ENCODE measurements at regions not wholly inside any gene's neighbourhood (a gene's known extent, or its start where the extent isn't known, plus 50 kb on each side); places are given as distances from the start of the nearest gene placed in this dataset.

GRCh38 chr19:23525276-23525852 is 130.1 kb upstream of the ZNF91 start:
- intact Hi-C loops (cut with DNase I, micrococcal nuclease), result no loop called here
- Mint-ChIP-seq H3K9me3 (peaks cover 19% of the 10 kb centered on the region), H3K36me3 (ENCODE audit: low read depth) (no peaks in the 10 kb centered on the region), H3K4me1 (ENCODE audit: low read depth) (no peaks in the 10 kb centered on the region), H3K27ac (no peak overlapping the region), H3K27me3 (no peaks in the 10 kb centered on the region), H3K4me3 (no peak overlapping the region)
- POLR2A ChIA-PET, result no interaction called here
- TF ChIP-seq CTCF (IDR thresholded peaks at IDR 0.05), result no peak
- Histone ChIP-seq H3K27me3 (ENCODE audit: control insufficient read depth in 1 of 2, insufficient read depth in 2 of 2, low read length in 2 of 2) (no peaks in the 10 kb centered on the region), H3K27ac (ENCODE audit: low read depth in 1 of 2, low read length in 2 of 2) (no peak overlapping the region), H3K4me3 (ENCODE audit: low read length) (no peak overlapping the region), H3K4me1 (ENCODE audit: insufficient read depth, low read length) (no peaks in the 10 kb centered on the region), H3K9me3 (ENCODE audit: control insufficient read depth in 1 of 2, insufficient read depth in 1 of 2, low read length in 2 of 2) (peaks cover 0 to 11% of the 10 kb centered on the region in 2 experiments), H3K36me3 (ENCODE audit: insufficient read depth, low read length) (no peaks in the 10 kb centered on the region)
- DNase-seq, result no peak
- no peak for ATAC-seq (ENCODE audit: poor library complexity)
- CTCF ChIA-PET, result no interaction called here

GRCh38 chr19:23523863-23524262 is 128.6 kb upstream of the ZNF91 start:
- DNase-seq (no peak), ATAC-seq (ENCODE audit: poor library complexity) (no peak)
- H3K36me3 ChIP-seq (ENCODE audit: insufficient read depth, low read length), result no peaks in the 10 kb centered on the region
- Mint-ChIP-seq H3K9me3 (peaks cover 21% of the 10 kb centered on the region), H3K27ac (no peak overlapping the region), H3K27me3 (no peaks in the 10 kb centered on the region), H3K36me3 (ENCODE audit: low read depth) (no peaks in the 10 kb centered on the region), H3K4me1 (ENCODE audit: low read depth) (no peaks in the 10 kb centered on the region), H3K4me3 (no peak overlapping the region)
- TF ChIP-seq CTCF (IDR thresholded peaks at IDR 0.05), result no peak
- no peak overlapping the region for H3K27ac ChIP-seq (ENCODE audit: low read depth in 1 of 2, low read length in 2 of 2)
- H3K27me3 ChIP-seq (ENCODE audit: control insufficient read depth in 1 of 2, insufficient read depth in 2 of 2, low read length in 2 of 2), result no peaks in the 10 kb centered on the region
- POLR2A ChIA-PET, result no interaction called here
- CTCF ChIA-PET, result no interaction called here
- H3K4me3 ChIP-seq (ENCODE audit: low read length), result no peak overlapping the region
- H3K9me3 ChIP-seq (ENCODE audit: control insufficient read depth in 1 of 2, insufficient read depth in 1 of 2, low read length in 2 of 2), result peaks cover 0 to 11% of the 10 kb centered on the region in 2 experiments
- intact Hi-C loops (cut with DNase I, micrococcal nuclease), result no loop called here
- H3K4me1 ChIP-seq (ENCODE audit: insufficient read depth, low read length), result no peaks in the 10 kb centered on the region

- H3K9me3 ChIP-seq (ENCODE audit: control insufficient read depth in 1 of 2, insufficient read depth in 1 of 2, low read length in 2 of 2), result no peaks in the 10 kb centered on the region
- Mint-ChIP-seq H3K27ac (no peak overlapping the region), H3K36me3 (ENCODE audit: low read depth) (no peaks in the 10 kb centered on the region), H3K9me3 (peaks cover 17% of the 10 kb centered on the region), H3K27me3 (no peaks in the 10 kb centered on the region), H3K4me1 (ENCODE audit: low read depth) (no peaks in the 10 kb centered on the region), H3K4me3 (no peak overlapping the region)
- no peaks in the 10 kb centered on the region for H3K36me3 ChIP-seq (ENCODE audit: insufficient read depth, low read length)
- no peak overlapping the region for H3K27ac ChIP-seq (ENCODE audit: low read depth in 1 of 2, low read length in 2 of 2)
- ATAC-seq (ENCODE audit: poor library complexity), result no peak
- ChIA-PET CTCF (no interaction called here), POLR2A (no interaction called here)
- H3K27me3 ChIP-seq (ENCODE audit: control insufficient read depth in 1 of 2, insufficient read depth in 2 of 2, low read length in 2 of 2), result no peaks in the 10 kb centered on the region
- no peaks in the 10 kb centered on the region for H3K4me1 ChIP-seq (ENCODE audit: insufficient read depth, low read length)
- TF ChIP-seq CTCF (IDR thresholded peaks at IDR 0.05), result no peak
- DNase-seq, result no peak
- intact Hi-C loops (cut with DNase I, micrococcal nuclease), result no loop called here
- H3K4me3 ChIP-seq (ENCODE audit: low read length), result no peak overlapping the region
Measured at GRCh38 chr19:23522431-23522830, 127.2 kb upstream of the ZNF91 start.

Data from CD4-positive, alpha-beta T cell (primary cell).